ENCODE measurements at regions not wholly inside any gene's neighbourhood (a gene's known extent, or its start where the extent isn't known, plus 50 kb on each side); places are given as distances from the start of the nearest gene placed in this dataset.

GRCh38 chr6:168213121-168213524, 106.5 kb downstream of the DACT2 start:
- H3K9ac ChIP-seq (ENCODE audit: extremely low read depth, insufficient read length, low read length), result no peak overlapping the region
- H3K23ac ChIP-seq (ENCODE audit: insufficient read length, low read depth, low read length), result no peak overlapping the region
- H3K27ac ChIP-seq (ENCODE audit: insufficient read length, low read depth, low read length), result no peak overlapping the region
- no peak overlapping the region for H2BK120ac ChIP-seq (ENCODE audit: low read depth, low read length, poor library complexity, severe bottlenecking)
- TF ChIP-seq CTCF (conservative IDR thresholded peaks at IDR 0.05), result no peak
- H3K27me3 ChIP-seq (ENCODE audit: insufficient read depth, low read length), result no peaks in the 10 kb centered on the region
- H2BK15ac ChIP-seq (ENCODE audit: low read depth, low read length), result no peak overlapping the region
- H4K8ac ChIP-seq (replicated peaks; ENCODE audit: insufficient read length, low read depth, low read length), result no peak overlapping the region
- no peaks in the 10 kb centered on the region for H3K9me3 ChIP-seq (ENCODE audit: control insufficient read depth, low read depth, low read length)
- H4K91ac ChIP-seq (ENCODE audit: insufficient read length, low read depth, low read length), result no peak overlapping the region
- DNase-seq, result no peak
- no peak overlapping the region for H2BK5ac ChIP-seq (ENCODE audit: insufficient read length, low read length)
- H3K14ac ChIP-seq (ENCODE audit: insufficient read depth, low read length), result no peak overlapping the region
- H3T11ph ChIP-seq (ENCODE audit: low read length), result no peak overlapping the region
- no peak overlapping the region for H3K4ac ChIP-seq (ENCODE audit: low read depth, low read length)
- H3K4me1 Mint-ChIP-seq, result peaks cover 45 to 70% of the 10 kb centered on the region in 2 experiments
- no peak overlapping the region for H3K4me2 ChIP-seq (ENCODE audit: insufficient read depth, insufficient read length, low read length)
- H3K27me3 Mint-ChIP-seq (ENCODE audit: low read depth), result peaks cover 20% of the 10 kb centered on the region
- H3K79me2 ChIP-seq (ENCODE audit: insufficient read depth, low read length), result no peaks in the 10 kb centered on the region
- H3K79me1 ChIP-seq (ENCODE audit: insufficient read depth, low read depth, low read length, poor library complexity, severe bottlenecking), result no peaks in the 10 kb centered on the region
- no peak overlapping the region for H3K56ac ChIP-seq (ENCODE audit: insufficient read length, low read depth, low read length)
- no peak overlapping the region for H3K4me3 Mint-ChIP-seq
- no peaks in the 10 kb centered on the region for H3K23me2 ChIP-seq (ENCODE audit: insufficient read length, low read depth, low read length, poor library complexity, severe bottlenecking)
- H2BK12ac ChIP-seq (ENCODE audit: insufficient read length, low read depth, low read length), result no peak overlapping the region
- H2AK5ac ChIP-seq (ENCODE audit: insufficient read length, low read length), result no peak overlapping the region
- no peak overlapping the region for H4K5ac ChIP-seq (ENCODE audit: insufficient read length, low read depth, low read length)
- no CpG with 5 or more reads among the region's 16 CpGs for WGBS (ENCODE audit: extremely low coverage, insufficient read length, low lambda C conversion rate)
- H3K4me1 ChIP-seq (ENCODE audit: insufficient read depth, low read length), result peaks cover 3% of the 10 kb centered on the region; the same call in 1 of the 2 replicates
- no peaks in the 10 kb centered on the region for H4K20me1 ChIP-seq (ENCODE audit: control insufficient read depth, insufficient read depth, insufficient read length)
- no peak overlapping the region for H3K18ac ChIP-seq (ENCODE audit: insufficient read length, low read depth, low read length)
- no peak overlapping the region for H2BK20ac ChIP-seq (ENCODE audit: low read depth, low read length, poor library complexity, severe bottlenecking)
- peaks cover 0 to 1% (median 0%) of the 10 kb centered on the region in 3 experiments; a peak in 2 of 7 replicates for H3K36me3 Mint-ChIP-seq (ENCODE audit: insufficient read depth in 1 of 3, low read depth in 3 of 3)
- H3K27ac Mint-ChIP-seq, result no peak overlapping the region
- no peak overlapping the region for H2AFZ ChIP-seq (ENCODE audit: low read length)
- H3K9me3 Mint-ChIP-seq, result no peaks in the 10 kb centered on the region; a peak in 2 of 5 replicates
